Esophagus muscularis mucosa (tissue), 4 donors: ENCODE measurements at regions not wholly inside any gene's neighbourhood (a gene's known extent, or its start where the extent isn't known, plus 50 kb on each side); places are given as distances from the start of the nearest gene placed in this dataset.
A peak's percentile ranks its signal among the peaks of the same experiment; 100 is the strongest.

Experiments used
- DNase-seq: peaks from one replicate; pipeline ENCODE4 v3.0.0-alpha.2; 2017; ENCODE audit errors: extremely low spot score
- H3K27ac ChIP-seq, 4 donors: fragments of 200-600 bp; sonication (generic); replicated peaks in 1 of 4; 1 replicate in 3 of 4; 2 replicates in 1 of 4; pipeline ENCODE4 v1.5.1; 2016 to 2019; ENCODE audit warnings: mild to moderate bottlenecking in 1 of 4
- H3K27me3 ChIP-seq, 4 donors: fragments of 200-600 bp; sonication (generic); one replicate each; pipeline versions ENCODE4 v1.5.1 to v1.6.0; 2016 to 2019
- H3K36me3 ChIP-seq, 4 donors: fragments of 200-600 bp; sonication (generic); one replicate each; pipeline ENCODE4 v1.5.1; 2016 to 2019
- H3K4me1 ChIP-seq, 4 donors: fragments of 200-600 bp; sonication (generic); one replicate each; pipeline ENCODE4 v1.5.1; 2016 to 2019
- H3K4me3 ChIP-seq, 4 donors: fragments of 200-600 bp; sonication (generic); 1 replicate in 2 of 4; 2 replicates in 2 of 4; pipeline ENCODE4 v1.5.1; 2016 to 2019; ENCODE audit warnings: mild to moderate bottlenecking in 4 of 4, moderate library complexity in 1 of 4
- H3K9me3 ChIP-seq, 4 donors: fragments of 200-600 bp; sonication (generic); 1 replicate in 3 of 4; 2 replicates in 1 of 4; pipeline ENCODE4 v1.5.1; 2016 to 2019
- CTCF ChIP-seq, 3 experiments: fragments of 200-600 bp in 2 of 3; fragments of 450-650 bp in 1 of 3; sonication (generic) in 2 of 3; IDR thresholded peaks; one replicate each; pipeline ENCODE4 v1.5.1; 2017 to 2019; ENCODE audit warnings: antibody characterized with exemption in 3 of 3, mild to moderate bottlenecking in 2 of 3, moderate library complexity in 1 of 3
- EP300 ChIP-seq: sonication (generic); formaldehyde crosslinking; IDR thresholded peaks from one replicate; pipeline ENCODE4 v1.6.1; 2017; ENCODE audit warnings: antibody characterized with exemption
- POLR2A ChIP-seq: fragments of 450-650 bp; IDR thresholded peaks from one replicate; pipeline ENCODE4 v1.6.1; 2017; ENCODE audit warnings: antibody characterized with exemption, moderate library complexity, mild to moderate bottlenecking, low read depth
- POLR2AphosphoS5 ChIP-seq, 2 donors: sonication (generic); formaldehyde crosslinking; IDR thresholded peaks; one replicate each; pipeline ENCODE4 v1.6.1; 2017; ENCODE audit warnings: antibody characterized with exemption in 2 of 2
- WGBS: methylation state at CpG from one replicate; pipeline ENCODE4 v1.1.5; 2018; 5-methylcytosine and 5-hydroxymethylcytosine counted together
- intact Hi-C: fragments of 100-400 bp; cut with DNase I; formaldehyde crosslinking; loops from one replicate; pipeline ENCODE4 v1.15.1; 2023

- no peaks in the 10 kb centered on the region for H3K36me3 ChIP-seq
- H3K4me3 ChIP-seq, result no peak overlapping the region
- no peaks in the 10 kb centered on the region for H3K9me3 ChIP-seq
- DNase-seq, result no peak
- TF ChIP-seq POLR2AphosphoS5 (IDR thresholded peaks at IDR 0.05) (no peak), CTCF (IDR thresholded peaks at IDR 0.05) (no peak), POLR2A (no peak), EP300 (no peak)
- intact Hi-C loops, result no loop called here
- H3K4me1 ChIP-seq, result peaks cover 31 to 74% (median 62%) of the 10 kb centered on the region in 4 donors
- 42% methylated on average over 3 of the region's 3 CpGs for WGBS
- no peaks in the 10 kb centered on the region for H3K27me3 ChIP-seq
- H3K27ac ChIP-seq, result peak overlapping the region; percentile 41 to 61 (median 58)
These were observed 201.7 kb upstream of the PREP start for GRCh38 chr6:105604587-105604884.

GRCh38 chr6:105603788-105604586 is 201.1 kb upstream of the PREP start:
- intact Hi-C loops, result no loop called here

GRCh38 chr6:105601541-105602236 is 198.8 kb upstream of the PREP start:
- 37% methylated on average over 7 of the region's 7 CpGs for WGBS
- no peaks in the 10 kb centered on the region for H3K27me3 ChIP-seq
- H3K4me1 ChIP-seq, result peaks cover 26 to 71% (median 62%) of the 10 kb centered on the region in 4 donors
- H3K4me3 ChIP-seq, result peak overlapping the region in 3 of 4 donors; percentile 11 to 38 (median 16)
- no peaks in the 10 kb centered on the region for H3K36me3 ChIP-seq
- intact Hi-C loops, result no loop called here
- DNase-seq, result no peak
- no peaks in the 10 kb centered on the region for H3K9me3 ChIP-seq
- peak overlapping the region; percentile 77 to 79 (median 78) for H3K27ac ChIP-seq
- TF ChIP-seq POLR2AphosphoS5 (IDR thresholded peaks at IDR 0.05), result peak; percentile 78 to 85
- no peak for TF ChIP-seq CTCF (IDR thresholded peaks at IDR 0.05)
- TF ChIP-seq POLR2A, result no peak
- peak; percentile 40 for TF ChIP-seq EP300

More at GRCh38 chr6:105603788-105604586, 201.1 kb upstream of the PREP start:
- H3K27ac ChIP-seq, result peak overlapping the region; percentile 41 to 61 (median 58)
- no peaks in the 10 kb centered on the region for H3K9me3 ChIP-seq
- peaks cover 26 to 73% (median 62%) of the 10 kb centered on the region in 4 donors for H3K4me1 ChIP-seq
- 20% methylated on average over 4 of the region's 4 CpGs for WGBS
- H3K36me3 ChIP-seq, result no peaks in the 10 kb centered on the region
- no peak for DNase-seq
- no peak overlapping the region for H3K4me3 ChIP-seq
- no peaks in the 10 kb centered on the region for H3K27me3 ChIP-seq
- TF ChIP-seq POLR2A (no peak), EP300 (no peak), CTCF (IDR thresholded peaks at IDR 0.05) (no peak), POLR2AphosphoS5 (IDR thresholded peaks at IDR 0.05) (peak; percentile 47 to 68)

GRCh38 chr6:105600336-105601260 is 197.7 kb upstream of the PREP start:
- no peaks in the 10 kb centered on the region for H3K27me3 ChIP-seq
- H3K36me3 ChIP-seq, result no peaks in the 10 kb centered on the region
- peak overlapping the region; percentile 77 to 79 (median 78) for H3K27ac ChIP-seq
- TF ChIP-seq POLR2AphosphoS5 (IDR thresholded peaks at IDR 0.05), result no peak
- TF ChIP-seq POLR2A, result no peak
- TF ChIP-seq EP300, result no peak
- TF ChIP-seq CTCF (IDR thresholded peaks at IDR 0.05), result no peak
- DNase-seq, result no peak
- H3K4me1 ChIP-seq, result peaks cover 26 to 80% (median 73%) of the 10 kb centered on the region in 4 donors
- intact Hi-C loops, result no loop called here
- WGBS, result 83% methylated on average over 9 of the region's 9 CpGs
- H3K4me3 ChIP-seq, result no peak overlapping the region
- no peaks in the 10 kb centered on the region for H3K9me3 ChIP-seq
